Hindlimb muscle (tissue), 1 donor: ENCODE measurements at regions not wholly inside any gene's neighbourhood (a gene's known extent, or its start where the extent isn't known, plus 50 kb on each side); places are given as distances from the start of the nearest gene placed in this dataset.
"Not testable (repeated sequence)": the region's sequence is repeated elsewhere in the genome, so short reads cannot be mapped to it uniquely, and the experiment has no call there.

Experiments used
- DNase-seq: peaks from one replicate; pipeline ENCODE4 v3.0.0-alpha.2; 2013

- DNase-seq, result no peak
Measured at GRCh38 chr2:212766921-212767320, 228.3 kb upstream of the ERBB4 start.

- no peak for DNase-seq
Measured at GRCh38 chr2:212752730-212753351, 214.2 kb upstream of the ERBB4 start.

GRCh38 chr2:212745359-212745758 is 206.8 kb upstream of the ERBB4 start:
- no peak for DNase-seq

- DNase-seq, result no peak
Measured at GRCh38 chr2:212737392-212738172, 199.0 kb upstream of the ERBB4 start.

- no peak for DNase-seq
Measured at GRCh38 chr2:212736385-212736726, 197.8 kb upstream of the ERBB4 start.

- no peak for DNase-seq
Measured at GRCh38 chr2:212733273-212733672, 194.7 kb upstream of the ERBB4 start.

- no peak for DNase-seq
Measured at GRCh38 chr2:212732860-212733259, 194.3 kb upstream of the ERBB4 start.

GRCh38 chr2:212730994-212731393 is 192.4 kb upstream of the ERBB4 start:
- no peak for DNase-seq

- no peak for DNase-seq
Measured at GRCh38 chr2:212728717-212729116, 190.1 kb upstream of the ERBB4 start.

GRCh38 chr2:212727751-212728150 is 189.1 kb upstream of the ERBB4 start:
- no peak for DNase-seq

- DNase-seq, result no peak
Measured at GRCh38 chr2:212726403-212726802, 187.8 kb upstream of the ERBB4 start.

GRCh38 chr2:212725180-212725579 is 186.6 kb upstream of the ERBB4 start:
- no peak for DNase-seq

- no peak for DNase-seq
Measured at GRCh38 chr2:212723226-212723625, 184.6 kb upstream of the ERBB4 start.

GRCh38 chr2:212722046-212722445 is 183.4 kb upstream of the ERBB4 start:
- DNase-seq, result no peak

- no peak for DNase-seq
Measured at GRCh38 chr2:212721026-212721451, 182.4 kb upstream of the ERBB4 start.

- not testable (repeated sequence) for DNase-seq
Measured at GRCh38 chr2:212715411-212715810, 176.8 kb upstream of the ERBB4 start.

GRCh38 chr2:212713681-212714080 is 175.1 kb upstream of the ERBB4 start:
- no peak for DNase-seq

GRCh38 chr2:212712991-212713390 is 174.4 kb upstream of the ERBB4 start:
- no peak for DNase-seq

- DNase-seq, result no peak
Measured at GRCh38 chr2:212712466-212712865, 173.9 kb upstream of the ERBB4 start.

GRCh38 chr2:212711856-212712255 is 173.3 kb upstream of the ERBB4 start:
- no peak for DNase-seq

- no peak for DNase-seq
Measured at GRCh38 chr2:212709280-212709679, 170.7 kb upstream of the ERBB4 start.

GRCh38 chr2:212708355-212708754 is 169.8 kb upstream of the ERBB4 start:
- DNase-seq, result no peak

GRCh38 chr2:212695426-212695825 is 156.8 kb upstream of the ERBB4 start:
- no peak for DNase-seq

GRCh38 chr2:212694398-212694797 is 155.8 kb upstream of the ERBB4 start:
- peak; percentile 8 for DNase-seq
